Spleen (tissue), 7 donors: ENCODE measurements at regions not wholly inside any gene's neighbourhood (a gene's known extent, or its start where the extent isn't known, plus 50 kb on each side); places are given as distances from the start of the nearest gene placed in this dataset.

Experiments used
- POLR2A ChIP-seq, 3 donors: fragments of 450-650 bp; IDR thresholded peaks; one replicate each; pipeline ENCODE4 v1.5.1; 2017; ENCODE audit warnings: antibody characterized with exemption in 3 of 3, mild to moderate bottlenecking in 1 of 3
- POLR2AphosphoS5 ChIP-seq, 3 donors: sonication (generic); formaldehyde crosslinking; IDR thresholded peaks; one replicate each; pipeline ENCODE4 v1.5.1; 2017; ENCODE audit warnings: antibody characterized with exemption in 3 of 3
- TF ChIP-seq, protein P1 (sequence below), 11 experiments: fragments of 200-600 bp in 7 of 11; fragments of 450-650 bp in 4 of 11; sonication (generic) in 4 of 11; IDR thresholded peaks in 8 of 11; conservative IDR thresholded peaks in 3 of 11; 1 replicate in 7 of 11; 2 replicates in 4 of 11; pipeline versions ENCODE4 v1.4.0 to v1.8.0; 2016 to 2021; ENCODE audit warnings: antibody characterized with exemption in 11 of 11, inconsistent platforms in 4 of 11, mild to moderate bottlenecking in 1 of 11
- donor health status: DM: no; HTN: no; CAD: no; lungs with moderate emphysema.
- donor health status: DM: no; HTN: no; CAD: no.
- donor health status: DM: no; HTN: no; CAD: no.

- TF ChIP-seq, protein P1, sequence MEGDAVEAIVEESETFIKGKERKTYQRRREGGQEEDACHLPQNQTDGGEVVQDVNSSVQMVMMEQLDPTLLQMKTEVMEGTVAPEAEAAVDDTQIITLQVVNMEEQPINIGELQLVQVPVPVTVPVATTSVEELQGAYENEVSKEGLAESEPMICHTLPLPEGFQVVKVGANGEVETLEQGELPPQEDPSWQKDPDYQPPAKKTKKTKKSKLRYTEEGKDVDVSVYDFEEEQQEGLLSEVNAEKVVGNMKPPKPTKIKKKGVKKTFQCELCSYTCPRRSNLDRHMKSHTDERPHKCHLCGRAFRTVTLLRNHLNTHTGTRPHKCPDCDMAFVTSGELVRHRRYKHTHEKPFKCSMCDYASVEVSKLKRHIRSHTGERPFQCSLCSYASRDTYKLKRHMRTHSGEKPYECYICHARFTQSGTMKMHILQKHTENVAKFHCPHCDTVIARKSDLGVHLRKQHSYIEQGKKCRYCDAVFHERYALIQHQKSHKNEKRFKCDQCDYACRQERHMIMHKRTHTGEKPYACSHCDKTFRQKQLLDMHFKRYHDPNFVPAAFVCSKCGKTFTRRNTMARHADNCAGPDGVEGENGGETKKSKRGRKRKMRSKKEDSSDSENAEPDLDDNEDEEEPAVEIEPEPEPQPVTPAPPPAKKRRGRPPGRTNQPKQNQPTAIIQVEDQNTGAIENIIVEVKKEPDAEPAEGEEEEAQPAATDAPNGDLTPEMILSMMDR (IDR thresholded peaks at IDR 0.05 in 8 of 11, conservative IDR thresholded peaks at IDR 0.05 in 3 of 11), result no peak
- TF ChIP-seq POLR2AphosphoS5 (IDR thresholded peaks at IDR 0.05) (no peak), POLR2A (IDR thresholded peaks at IDR 0.05) (no peak)
Observed at GRCh38 chr9:89780959-89781358, 176.1 kb downstream of the GADD45G start.
